SKM-1 (cell line): ENCODE measurements at regions not wholly inside any gene's neighbourhood (a gene's known extent, or its start where the extent isn't known, plus 50 kb on each side); places are given as distances from the start of the nearest gene placed in this dataset.

Experiments
- DNase-seq: peaks from one replicate; lab custom pipeline; 2025; ENCODE audit not compliant: unreplicated experiment; lab: John Stamatoyannopoulos, UW

DNA sequence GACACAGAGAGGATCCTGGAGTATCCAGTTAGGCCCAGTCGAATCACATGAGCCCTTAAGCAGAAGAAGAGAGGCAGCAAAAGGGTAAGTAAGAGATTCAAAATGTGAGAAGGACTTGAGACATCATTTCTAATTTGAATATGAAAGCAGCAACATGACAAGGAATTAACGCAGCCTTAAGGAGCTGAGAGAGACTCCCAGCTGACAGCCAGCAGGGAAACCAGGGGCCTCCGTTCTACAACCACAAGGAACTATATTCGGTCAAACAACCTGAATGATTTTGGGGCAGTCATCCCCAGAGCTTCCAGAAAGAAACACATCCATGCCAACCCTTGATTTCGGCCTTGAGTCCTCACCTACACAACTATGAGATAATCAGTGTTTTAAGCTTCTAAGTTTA lies 189.7 kb upstream of the MTNR1B start:
- DNase-seq = no peak

GRCh38 chr11:92781151-92781550 lies 188.3 kb upstream of the MTNR1B start:
- DNase-seq = no peak

DNA sequence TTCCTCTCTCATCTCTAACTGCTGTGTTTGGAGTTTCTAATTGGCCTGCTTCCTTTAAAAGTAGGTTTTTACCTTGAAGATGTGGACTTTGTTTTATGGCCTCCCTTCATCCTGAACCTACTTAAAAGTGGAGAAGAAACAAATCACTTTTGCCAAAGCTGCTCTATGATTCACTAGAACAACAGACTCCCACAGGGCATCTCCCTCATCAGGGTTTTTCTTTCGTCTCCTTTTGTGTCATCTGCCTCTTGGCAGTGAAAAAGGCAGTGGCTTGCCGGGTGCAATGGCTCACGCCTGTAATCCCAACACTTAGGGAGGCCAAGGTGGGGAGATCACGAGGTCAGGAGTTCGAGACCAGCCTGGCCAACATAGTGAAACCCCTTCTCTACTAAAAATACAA lies 186.6 kb upstream of the MTNR1B start:
- no peak for DNase-seq

DNA sequence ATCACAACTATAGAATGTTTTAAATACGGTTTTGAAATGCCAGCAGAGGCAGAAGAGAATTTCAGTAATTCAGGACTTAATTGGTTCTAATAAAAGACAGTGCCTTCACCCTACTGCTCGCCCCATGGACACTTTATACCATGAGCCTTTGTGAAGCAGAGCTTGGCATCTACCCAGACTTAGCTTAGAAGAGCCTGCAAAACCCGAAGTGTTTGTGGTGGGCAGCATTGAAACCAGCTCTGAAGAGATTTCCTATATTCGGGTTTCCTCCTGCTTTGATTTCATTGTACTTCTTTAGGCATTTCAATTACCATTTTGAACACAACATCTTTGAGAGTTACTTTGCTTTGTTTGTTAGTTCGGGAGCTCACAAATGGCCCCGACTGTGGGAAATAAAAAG lies 185.1 kb upstream of the MTNR1B start:
- no peak for DNase-seq

GRCh38 chr11:92787638-92788037 lies 181.8 kb upstream of the MTNR1B start:
- no peak for DNase-seq

- no peak for DNase-seq
These were observed 179.7 kb upstream of the MTNR1B start for GRCh38 chr11:92789761-92790160.

- DNase-seq = no peak
These were observed 179.1 kb upstream of the MTNR1B start for GRCh38 chr11:92790366-92790765.

DNA sequence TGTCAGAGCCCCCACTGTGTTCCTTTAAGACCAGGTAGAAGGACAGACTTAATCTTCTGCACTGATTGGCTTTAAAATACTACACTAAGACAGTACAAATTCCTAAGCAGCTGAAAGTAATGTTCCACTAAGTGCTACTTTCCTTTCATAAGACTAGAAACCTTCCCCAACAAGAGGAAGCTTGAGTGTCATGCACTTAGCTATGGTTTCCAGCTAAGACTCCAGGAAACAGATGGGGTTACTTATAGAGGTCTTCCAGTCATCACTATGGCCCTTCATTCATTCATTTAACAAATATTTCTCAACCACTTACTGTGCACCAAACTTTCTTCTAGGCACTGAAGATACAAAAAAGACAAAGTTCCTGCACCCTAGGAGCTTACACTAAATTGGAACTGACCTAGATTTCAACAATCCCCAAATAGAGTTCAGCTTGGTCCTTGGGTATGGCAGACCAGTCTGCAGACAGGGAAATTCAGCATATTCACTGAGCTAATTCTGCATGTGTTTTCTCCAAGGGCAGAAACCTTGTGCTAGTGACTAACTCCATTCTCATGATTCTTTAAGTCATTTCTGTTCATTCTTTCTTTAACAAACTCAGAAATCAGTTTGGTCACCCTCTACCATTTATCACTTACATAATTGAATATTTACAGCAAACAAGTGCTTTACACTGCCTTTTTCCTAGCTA lies 178.4 kb upstream of the MTNR1B start:
- no peak for DNase-seq

GRCh38 chr11:92791886-92792285 lies 177.6 kb upstream of the MTNR1B start:
- no peak for DNase-seq

GRCh38 chr11:92793189-92793588 lies 176.3 kb upstream of the MTNR1B start:
- DNase-seq = no peak

GRCh38 chr11:92794783-92795182 lies 174.7 kb upstream of the MTNR1B start:
- DNase-seq = no peak

DNA sequence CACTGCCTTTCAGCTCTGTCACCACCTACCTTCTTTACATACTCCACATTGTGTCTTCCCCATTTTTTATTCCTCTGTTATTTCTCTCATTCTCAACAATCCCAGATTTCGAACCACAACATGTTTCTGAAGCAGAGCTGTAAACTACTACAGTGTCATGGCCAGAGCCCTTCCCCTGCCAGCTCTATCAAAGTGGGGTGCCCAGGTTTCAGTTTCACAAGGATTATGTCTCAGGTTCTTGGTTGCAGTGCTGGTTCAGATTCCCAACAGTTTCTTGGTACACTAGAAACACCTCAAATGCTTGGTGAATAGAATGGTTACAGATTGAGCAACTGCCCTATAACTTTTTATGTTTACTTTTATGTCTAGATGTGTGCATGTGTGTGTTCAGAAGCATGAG lies 172.7 kb upstream of the MTNR1B start:
- no peak for DNase-seq

DNA sequence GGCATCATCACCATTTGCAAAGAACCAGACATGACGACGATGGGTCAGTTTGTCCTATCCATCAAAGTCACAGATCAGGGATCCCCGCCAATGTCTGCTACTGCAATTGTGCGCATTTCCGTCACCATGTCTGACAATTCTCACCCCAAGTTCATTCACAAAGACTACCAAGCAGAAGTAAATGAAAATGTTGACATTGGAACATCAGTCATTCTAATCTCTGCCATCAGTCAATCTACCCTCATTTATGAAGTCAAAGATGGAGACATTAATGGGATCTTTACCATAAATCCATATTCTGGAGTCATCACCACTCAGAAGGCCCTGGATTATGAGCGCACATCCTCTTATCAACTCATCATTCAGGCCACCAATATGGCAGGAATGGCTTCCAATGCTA lies 171.6 kb upstream of the MTNR1B start:
- DNase-seq = no peak

DNA sequence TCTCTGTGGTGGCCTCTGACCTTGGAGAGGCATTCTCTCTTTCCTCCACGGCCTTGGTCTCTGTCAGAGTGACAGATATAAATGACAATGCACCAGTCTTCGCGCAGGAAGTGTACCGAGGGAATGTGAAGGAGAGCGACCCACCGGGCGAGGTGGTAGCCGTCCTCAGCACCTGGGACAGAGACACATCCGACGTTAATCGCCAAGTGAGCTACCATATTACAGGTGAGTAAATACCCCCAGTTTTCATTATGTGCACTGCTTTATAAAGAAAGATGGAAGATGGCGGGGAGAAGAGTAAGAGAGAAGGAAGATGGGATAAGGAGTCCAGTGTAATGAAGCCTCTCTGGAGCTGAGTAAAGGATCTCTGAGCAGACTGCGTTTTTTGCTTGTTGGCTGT lies 167.8 kb upstream of the MTNR1B start:
- DNase-seq = no peak

DNA sequence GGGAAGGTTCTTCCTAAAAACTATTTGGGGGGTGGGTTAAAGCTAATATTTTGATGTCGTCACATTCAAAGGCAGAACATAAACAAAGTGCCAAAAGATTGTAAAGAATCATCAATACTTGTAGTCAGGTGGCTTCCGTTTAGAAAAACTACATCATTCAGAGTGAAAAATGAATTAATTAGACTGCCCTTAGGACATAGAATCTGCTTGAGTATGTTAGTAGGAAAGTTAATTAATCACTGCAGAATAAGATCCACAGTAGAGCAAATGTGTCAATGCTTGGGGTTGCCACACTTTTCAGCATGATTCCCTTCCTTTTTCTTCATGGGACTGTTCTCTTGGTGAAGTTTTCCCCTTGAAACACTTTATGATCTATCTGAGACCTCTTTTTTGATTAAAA lies 166.8 kb upstream of the MTNR1B start:
- no peak for DNase-seq

DNA sequence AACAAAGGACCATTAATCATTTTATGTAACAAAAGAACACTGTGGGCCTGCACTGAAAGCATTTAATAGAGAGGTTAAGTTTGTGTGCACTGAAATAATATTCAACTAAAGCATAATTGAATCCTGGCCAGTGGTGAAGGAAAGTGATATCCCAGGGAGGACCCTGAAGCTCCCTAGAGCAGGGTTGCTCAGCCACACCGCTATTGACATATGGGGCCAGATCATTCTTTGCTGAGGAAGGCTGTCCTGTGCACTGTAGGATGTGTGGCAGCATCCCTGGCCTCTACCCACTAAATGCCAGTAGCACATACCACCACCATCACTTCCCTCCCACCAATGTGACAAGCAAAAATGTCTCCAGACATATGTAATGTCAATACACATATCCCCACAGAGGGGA lies 166.1 kb upstream of the MTNR1B start:
- no peak for DNase-seq

- no peak for DNase-seq
These were observed 165.0 kb upstream of the MTNR1B start for GRCh38 chr11:92804388-92804966.

DNA sequence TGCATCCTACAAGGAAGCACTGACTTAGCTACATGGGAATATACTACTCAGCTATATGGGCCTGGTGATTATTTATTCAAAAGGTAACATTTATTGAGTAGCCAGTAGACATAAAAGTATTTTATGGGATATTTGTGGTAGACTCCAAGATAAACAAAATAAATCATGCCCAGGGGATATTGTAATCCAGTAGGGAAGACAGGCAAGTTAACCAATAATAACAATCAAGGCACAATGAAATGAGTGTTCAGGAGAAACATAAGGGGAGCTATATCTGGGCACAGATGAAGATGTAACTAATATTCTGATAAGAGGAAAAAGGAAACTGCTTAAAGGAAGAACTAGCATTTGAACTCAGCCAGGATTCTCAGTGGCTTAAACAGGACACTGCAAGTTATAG lies 161.4 kb upstream of the MTNR1B start:
- DNase-seq = no peak

DNA sequence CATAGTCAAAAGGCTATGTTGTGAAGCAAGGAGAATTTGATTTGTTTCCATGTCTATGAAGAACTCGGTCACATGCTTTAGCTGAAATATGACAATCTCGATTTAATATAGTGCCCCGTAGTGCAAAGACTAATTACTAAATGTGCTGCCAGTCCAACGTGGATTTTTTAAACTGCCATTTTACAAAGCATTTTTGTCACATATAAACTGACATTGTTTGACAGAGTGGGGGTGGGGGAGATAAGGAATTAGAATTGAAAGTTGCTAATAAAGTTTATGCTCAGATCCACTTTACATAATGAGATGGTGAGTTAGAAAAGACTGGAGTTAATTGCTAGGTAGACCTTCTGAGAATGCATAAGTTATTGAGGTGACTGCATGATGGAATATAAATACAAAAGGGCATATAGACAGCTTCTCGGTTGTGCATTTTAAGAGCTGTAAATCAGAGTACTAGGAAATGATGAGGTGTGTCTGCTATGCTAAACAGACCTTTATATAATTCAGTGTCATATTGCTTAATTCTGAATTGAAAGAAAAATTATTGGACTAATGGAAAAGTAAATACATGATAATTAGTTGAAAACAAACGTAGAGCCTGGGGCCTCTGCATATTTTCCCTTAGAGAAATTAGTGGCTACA lies 158.9 kb upstream of the MTNR1B start:
- no peak for DNase-seq

- DNase-seq = no peak
These were observed 158.1 kb upstream of the MTNR1B start for GRCh38 chr11:92811341-92811740.

DNA sequence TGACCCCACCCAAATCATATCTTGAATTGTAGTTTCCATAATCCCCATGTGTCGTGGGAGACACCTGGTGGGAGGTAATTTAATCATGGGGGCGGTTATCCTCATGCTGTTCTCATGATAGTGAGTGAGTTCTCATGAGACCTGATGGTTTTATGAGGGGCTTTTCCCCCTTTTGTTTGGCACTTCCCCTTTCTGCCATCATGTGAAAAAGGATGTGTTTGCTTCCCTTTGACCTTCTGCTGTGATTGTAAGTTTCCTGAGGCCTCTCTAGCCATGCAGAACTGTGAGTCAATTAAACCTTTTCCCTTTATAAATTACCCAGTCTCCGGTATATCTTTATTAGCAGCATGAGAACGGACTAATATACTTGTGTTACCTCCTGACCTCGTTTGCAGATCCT lies 156.6 kb upstream of the MTNR1B start:
- no peak for DNase-seq

GRCh38 chr11:92819830-92820229 lies 149.6 kb upstream of the MTNR1B start:
- no peak for DNase-seq

DNA sequence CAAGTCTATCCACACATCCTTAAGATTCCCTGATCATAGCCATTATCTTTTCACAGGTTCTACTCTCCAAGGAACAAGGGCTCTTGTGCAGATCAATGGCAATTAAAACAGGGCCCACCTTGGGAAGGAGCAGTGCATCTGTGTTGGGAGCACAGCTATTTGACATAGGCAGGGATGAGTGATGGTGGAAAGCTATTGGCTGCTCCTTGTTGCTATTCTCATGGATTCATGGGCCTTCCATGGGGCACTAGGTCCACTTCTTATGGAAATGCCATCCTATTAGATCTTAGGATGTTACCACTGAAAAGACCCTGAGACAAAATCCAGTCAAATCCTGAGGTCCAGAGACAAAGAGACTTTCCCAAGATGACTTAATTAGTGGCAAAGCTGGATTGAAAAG lies 148.6 kb upstream of the MTNR1B start:
- DNase-seq = no peak
